ENCODE measurements at regions not wholly inside any gene's neighbourhood (a gene's known extent, or its start where the extent isn't known, plus 50 kb on each side); places are given as distances from the start of the nearest gene placed in this dataset.

DNA sequence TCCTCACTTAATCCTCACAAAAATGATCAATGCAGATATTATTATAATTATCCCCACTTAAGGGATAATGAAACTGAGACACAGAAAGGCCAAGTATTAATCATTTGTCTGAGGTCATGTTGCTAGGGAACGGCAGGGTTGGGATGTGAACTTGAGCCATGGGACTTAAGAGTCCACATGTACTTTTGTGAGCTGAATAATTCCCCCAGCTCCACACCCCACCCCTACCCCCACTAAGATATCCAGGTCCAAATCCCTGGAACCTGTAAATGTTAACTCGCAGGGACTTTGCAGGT lies 290.5 kb upstream of the GADL1 start:
- ChIA-PET CTCF (interaction anchor here (1.1 to 2.8 kb wide), 2 partner anchors 9 kb away, joined by 3 to 11 read pairs; no protein-coding TSS in a partner anchor), POLR2A (no interaction called here)
- no peak for TF ChIP-seq CTCF (IDR thresholded peaks at IDR 0.05; ENCODE audit: control extremely low read depth, extremely low read depth, low read depth, missing control alignments)
- no peak for DNase-seq (ENCODE audit: extremely low spot score)

DNA sequence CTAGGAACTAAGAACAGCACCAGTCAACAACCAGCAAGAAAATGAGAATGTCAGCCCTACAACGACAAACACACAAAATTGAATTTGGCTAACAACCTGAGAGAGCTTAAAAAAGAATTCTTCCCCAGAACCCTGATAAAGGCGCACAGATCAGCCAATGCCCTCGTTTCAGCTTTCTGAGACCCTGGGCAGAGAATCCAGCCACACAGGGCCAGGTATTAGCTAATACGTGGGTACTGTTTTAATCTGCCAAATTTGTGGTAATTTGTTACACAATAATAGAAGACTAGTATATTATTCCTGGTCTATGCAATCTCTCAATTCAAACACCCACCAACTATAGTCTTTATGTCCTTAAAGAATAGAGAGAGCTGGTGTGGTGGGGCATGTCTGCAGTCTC lies 291.6 kb upstream of the GADL1 start:
- ChIA-PET CTCF (interaction anchor here (2.8 kb wide), 1 partner anchor 10 kb away, joined by 11 read pairs; no protein-coding TSS in a partner anchor), POLR2A (no interaction called here)
- DNase-seq (ENCODE audit: extremely low spot score), result no peak
- no peak for TF ChIP-seq CTCF (IDR thresholded peaks at IDR 0.05; ENCODE audit: control extremely low read depth, extremely low read depth, low read depth, missing control alignments)

GRCh38 chr3:31187380-31187779 lies 292.9 kb upstream of the GADL1 start:
- POLR2A ChIA-PET, result no interaction called here
- no peak for TF ChIP-seq CTCF (IDR thresholded peaks at IDR 0.05; ENCODE audit: control extremely low read depth, extremely low read depth, low read depth, missing control alignments)

GRCh38 chr3:31188112-31188511 lies 293.7 kb upstream of the GADL1 start:
- no peak for DNase-seq (ENCODE audit: extremely low spot score)
- TF ChIP-seq CTCF (IDR thresholded peaks at IDR 0.05; ENCODE audit: control extremely low read depth, extremely low read depth, low read depth, missing control alignments), result no peak
- ChIA-PET CTCF (interaction anchor here (2.8 kb wide), 1 partner anchor 12 kb away, joined by 11 read pairs; no protein-coding TSS in a partner anchor), POLR2A (no interaction called here)

More at GRCh38 chr3:31187380-31187779, 292.9 kb upstream of the GADL1 start:
- no peak for DNase-seq (ENCODE audit: extremely low spot score)
- CTCF ChIA-PET, result interaction anchor here (0.9 to 2.8 kb wide), 2 partner anchors 10 to 11 kb away, joined by 3 to 11 read pairs; no protein-coding TSS in a partner anchor

DNA sequence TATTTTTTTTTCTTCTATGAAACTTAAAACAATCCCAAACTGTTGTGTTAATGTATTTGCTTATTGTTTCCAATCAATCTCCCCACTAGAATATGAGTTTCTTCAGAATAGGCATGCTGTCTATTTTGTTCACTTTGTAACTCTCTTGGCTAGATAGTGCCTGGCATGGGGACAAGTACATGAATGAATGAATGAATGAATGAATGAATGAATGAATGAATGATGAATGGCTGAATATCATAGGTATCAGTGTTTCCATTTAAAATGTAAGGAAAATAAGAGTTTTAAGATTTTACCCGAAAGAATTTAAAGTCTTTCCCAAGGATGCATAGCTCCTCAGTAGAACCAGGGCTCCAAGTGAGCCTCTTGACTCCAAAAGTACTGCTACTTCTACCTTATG lies 294.9 kb upstream of the GADL1 start:
- TF ChIP-seq CTCF (IDR thresholded peaks at IDR 0.05; ENCODE audit: control extremely low read depth, extremely low read depth, low read depth, missing control alignments), result no peak
- ChIA-PET CTCF (interaction anchor here (0.8 to 1.6 kb wide), 3 partner anchors 21 to 578 kb away, joined by 3 to 5 read pairs (median 3); no protein-coding TSS in a partner anchor), POLR2A (interaction anchor here (0.7 kb wide), 1 partner anchor 214 kb away, joined by 3 read pairs; no protein-coding TSS in a partner anchor)
- no peak for DNase-seq (ENCODE audit: extremely low spot score)

- ChIA-PET POLR2A (interaction anchor here (0.7 kb wide), 1 partner anchor 214 kb away, joined by 3 read pairs; no protein-coding TSS in a partner anchor), CTCF (interaction anchor here (0.8 to 2.5 kb wide), 7 partner anchors 17 to 577 kb away, joined by 3 to 6 read pairs (median 3); no protein-coding TSS in a partner anchor)
- TF ChIP-seq CTCF (IDR thresholded peaks at IDR 0.05; ENCODE audit: control extremely low read depth, extremely low read depth, low read depth, missing control alignments), result no peak
- no peak for DNase-seq (ENCODE audit: extremely low spot score)
Observed at GRCh38 chr3:31189971-31190370, 295.5 kb upstream of the GADL1 start.
